GM12891 (cell line): ENCODE measurements at regions not wholly inside any gene's neighbourhood (a gene's known extent, or its start where the extent isn't known, plus 50 kb on each side); places are given as distances from the start of the nearest gene placed in this dataset.

ENCODE experiments used
- PAX5 ChIP-seq: IDR thresholded peaks from 2 replicates; pipeline ENCODE4 v1.6.1; 2011; ENCODE audit warnings: low read length, moderate library complexity, mild to moderate bottlenecking; ENCODE audit not compliant: insufficient read depth, severe bottlenecking
- POLR2A ChIP-seq: IDR thresholded peaks from 2 replicates; pipeline ENCODE4 v1.6.1; 2011; ENCODE audit warnings: low read depth, low read length, control low read depth
- POLR2AphosphoS5 ChIP-seq: IDR thresholded peaks from 2 replicates; pipeline ENCODE4 v1.6.1; 2011; ENCODE audit warnings: low read depth, low read length, control low read depth
- TAF1 ChIP-seq: IDR thresholded peaks from 2 replicates; pipeline ENCODE4 v1.6.1; 2011; ENCODE audit warnings: low read depth, low read length, control low read depth

GRCh38 chr12:110996415-110996814 is 76.0 kb upstream of the MYL2 start:
- TF ChIP-seq POLR2A (no peak), TAF1 (no peak), POLR2AphosphoS5 (no peak), PAX5 (no peak)
